Embryonic facial prominence (tissue), 1 donor: ENCODE measurements at regions not wholly inside any gene's neighbourhood (a gene's known extent, or its start where the extent isn't known, plus 50 kb on each side); places are given as distances from the start of the nearest gene placed in this dataset.
"Not testable (repeated sequence)": the region's sequence is repeated elsewhere in the genome, so short reads cannot be mapped to it uniquely, and the experiment has no call there.

Experiments
- DNase-seq: peaks from one replicate; pipeline ENCODE4 v3.0.0-alpha.2; 2016; ENCODE audit errors: extremely low spot score

DNA sequence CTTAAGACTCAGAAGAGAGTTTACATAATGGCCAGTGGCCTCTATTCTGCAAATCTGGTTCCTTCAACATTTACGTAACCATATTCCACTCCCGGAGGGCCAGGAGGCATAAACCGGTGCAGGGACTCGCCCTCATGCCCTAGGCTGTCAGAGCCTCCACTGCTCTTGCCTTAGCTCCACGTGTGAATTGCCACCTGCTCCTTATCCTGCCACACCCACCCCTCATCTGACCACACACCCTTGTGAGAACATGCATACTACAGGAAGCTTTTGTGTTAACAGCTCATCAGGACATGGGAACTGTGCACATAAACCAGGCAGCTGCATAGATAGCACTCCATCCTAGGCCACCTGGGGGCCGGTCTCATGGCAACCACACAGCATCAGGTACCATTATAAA is 146.7 kb upstream of the PFKP start:
- DNase-seq = no peak

DNA sequence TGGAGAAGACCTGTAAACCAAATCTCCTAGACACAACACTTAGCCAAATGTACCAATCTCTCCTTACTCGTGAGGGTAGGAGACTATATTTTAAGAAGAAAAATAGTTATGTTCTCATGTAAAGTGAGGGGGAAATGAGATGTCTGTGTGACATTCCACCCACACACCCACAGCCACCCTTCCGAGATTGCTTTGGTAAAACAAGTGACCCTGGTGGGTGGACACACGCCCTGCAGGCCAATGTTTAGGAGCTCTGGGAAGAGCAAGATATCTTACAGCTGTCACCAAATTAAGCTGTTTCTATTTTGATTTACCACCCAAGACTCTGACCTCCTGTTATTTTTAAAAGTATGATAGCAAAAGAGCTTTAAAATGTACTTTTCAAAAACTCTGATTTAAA is 147.2 kb upstream of the PFKP start:
- DNase-seq = no peak

DNA sequence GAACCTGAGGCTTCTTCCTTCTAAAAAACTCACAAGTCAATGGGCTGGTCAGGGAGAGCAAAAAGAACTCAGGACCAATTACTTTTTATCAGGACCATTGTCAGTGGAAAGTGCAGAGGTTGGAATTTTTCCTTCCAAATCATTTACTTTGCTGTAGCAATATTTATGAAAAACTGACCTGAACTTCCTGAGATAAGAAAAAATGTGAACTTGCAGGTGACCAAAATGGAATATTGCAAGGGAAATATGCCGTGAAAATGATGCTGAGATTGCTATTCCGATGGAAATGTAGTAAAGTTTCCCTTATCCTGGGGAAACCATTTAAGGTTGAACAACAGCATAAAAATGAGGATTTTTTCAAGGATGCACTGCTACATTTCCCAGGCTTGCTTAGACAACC is 148.3 kb upstream of the PFKP start:
- no peak for DNase-seq

DNA sequence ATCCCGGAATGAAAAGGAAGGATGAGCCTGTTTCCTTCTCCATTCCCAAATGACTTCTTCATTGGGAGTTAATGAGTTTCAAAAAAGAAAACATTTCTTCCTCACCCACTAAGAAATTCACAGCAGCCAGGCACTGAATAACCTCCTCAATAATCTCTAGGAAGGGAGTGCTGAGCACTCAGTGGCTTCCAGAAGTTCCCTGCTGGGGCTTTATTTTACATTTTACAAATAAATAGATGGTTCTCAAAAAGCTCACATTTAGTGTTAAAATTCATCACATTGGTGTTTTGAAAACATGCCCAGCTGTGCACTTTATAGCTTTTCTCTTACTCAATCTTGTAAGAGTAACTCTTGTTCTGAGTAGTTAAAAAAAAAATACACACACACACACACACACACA is 148.9 kb upstream of the PFKP start:
- no peak for DNase-seq

DNA sequence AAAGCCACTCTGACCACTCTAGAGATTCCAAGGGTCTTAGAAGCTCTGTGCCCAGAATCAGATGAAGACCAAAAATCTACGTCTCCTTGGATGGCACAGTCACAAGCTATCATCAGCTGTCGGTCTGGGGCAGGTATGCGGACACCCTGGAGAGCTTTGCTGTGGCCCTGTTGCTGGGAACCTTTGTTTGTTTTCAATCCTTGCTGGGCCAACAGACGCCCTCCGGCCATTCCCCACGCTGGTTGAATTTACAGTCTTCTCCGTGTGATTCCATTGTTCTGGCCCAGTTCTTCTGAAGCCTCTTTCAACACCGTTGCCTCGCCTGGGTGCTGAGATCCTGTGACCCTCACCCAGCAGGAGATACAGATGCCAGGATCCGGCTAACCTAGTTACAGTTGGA is 149.4 kb upstream of the PFKP start:
- no peak for DNase-seq

DNA sequence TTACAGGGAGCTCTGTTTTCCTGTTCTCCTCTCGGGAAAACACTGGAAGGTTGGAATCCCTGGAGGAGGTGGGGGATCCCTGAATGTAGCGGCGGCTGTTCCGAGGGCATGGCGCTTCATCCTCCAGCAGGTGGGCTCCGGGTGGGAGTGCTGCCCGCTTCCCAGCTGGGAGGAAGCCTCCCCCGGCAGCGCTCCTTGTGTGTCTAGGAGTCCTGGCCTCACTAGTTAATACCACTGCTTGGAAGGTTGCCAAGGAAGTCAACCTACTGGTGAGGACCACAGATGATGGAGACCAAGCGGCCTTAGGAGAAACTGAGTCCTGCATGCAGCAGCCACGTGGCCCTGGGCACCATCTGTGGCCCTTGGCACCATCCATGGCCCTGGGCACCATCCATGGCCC is 151.9 kb upstream of the PFKP start:
- DNase-seq = no peak

DNA sequence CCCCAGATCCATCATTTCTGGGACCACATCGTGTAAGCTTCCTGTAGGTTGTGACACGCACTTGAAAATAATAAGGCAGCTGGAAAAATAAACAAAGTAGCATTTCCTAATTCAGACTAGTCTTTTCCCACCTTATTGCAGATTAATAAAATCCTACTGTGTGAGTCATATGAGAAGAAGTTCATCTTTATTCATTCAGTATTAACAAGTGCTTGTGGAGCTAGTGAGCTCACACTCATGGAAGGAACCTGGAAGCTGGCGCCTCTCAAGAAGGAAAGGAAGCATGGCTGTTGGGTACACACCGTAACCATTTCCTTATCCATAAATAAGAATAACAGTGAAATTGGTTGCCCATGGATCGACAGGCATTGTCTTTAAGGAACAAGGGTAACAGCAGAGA is 152.6 kb upstream of the PFKP start:
- DNase-seq = no peak

DNA sequence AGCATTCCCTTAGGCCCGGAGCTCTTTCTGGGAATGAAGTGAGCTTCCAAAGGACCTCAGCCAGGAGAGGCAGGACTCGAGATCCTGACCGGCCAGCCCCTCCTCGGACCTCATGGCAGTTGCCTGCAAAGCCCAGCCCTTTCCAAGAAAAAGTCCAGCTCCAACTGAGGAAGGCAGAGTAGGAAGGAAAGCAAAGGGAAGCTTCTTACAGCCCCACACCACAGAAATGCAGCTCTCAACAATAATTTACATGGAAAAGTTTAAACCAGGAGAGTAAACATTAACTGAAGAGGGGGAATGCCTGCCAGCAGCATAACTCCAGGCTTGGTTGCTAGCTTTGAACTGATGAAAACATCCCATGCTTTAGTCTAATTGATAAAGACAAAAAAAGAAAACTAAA is 153.9 kb upstream of the PFKP start:
- no peak for DNase-seq

DNA sequence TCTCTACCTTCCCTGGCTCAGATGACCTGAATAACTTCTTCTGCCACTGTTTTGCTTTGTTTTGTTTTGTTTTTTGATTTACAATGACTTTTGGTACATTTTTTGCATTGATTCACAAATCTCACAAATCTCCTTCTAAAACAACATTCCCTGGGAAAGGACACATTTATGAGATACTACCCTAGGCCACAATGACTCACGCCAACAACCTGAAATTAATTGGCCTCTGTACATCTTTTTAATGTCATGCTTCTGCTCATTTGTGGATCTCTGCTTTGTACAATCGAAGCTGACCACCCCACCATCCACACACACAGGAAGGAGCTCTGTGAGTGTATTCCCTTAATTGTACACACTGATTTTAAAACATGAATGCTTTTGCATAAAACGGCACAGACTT is 156.7 kb upstream of the PFKP start:
- DNase-seq = no peak

DNA sequence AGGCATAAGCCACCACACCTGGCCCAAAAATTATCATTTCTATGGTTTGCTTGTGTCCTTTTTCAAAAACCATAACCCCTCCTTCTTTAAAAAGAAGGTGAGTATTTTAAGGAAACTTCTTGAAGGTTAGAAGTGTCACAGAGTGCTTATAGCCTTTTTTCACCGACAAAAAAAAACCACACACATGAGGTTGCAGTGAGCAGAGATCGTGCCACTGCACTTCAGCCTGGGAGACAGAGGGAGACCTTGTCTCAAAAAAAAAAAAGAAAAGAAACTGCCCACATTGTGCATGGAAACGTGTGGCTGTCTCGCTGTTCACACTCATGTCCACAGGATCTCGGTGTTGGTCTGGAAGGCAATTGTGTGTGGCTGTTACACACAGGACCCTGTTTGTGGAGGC is 157.4 kb upstream of the PFKP start:
- DNase-seq = no peak

DNA sequence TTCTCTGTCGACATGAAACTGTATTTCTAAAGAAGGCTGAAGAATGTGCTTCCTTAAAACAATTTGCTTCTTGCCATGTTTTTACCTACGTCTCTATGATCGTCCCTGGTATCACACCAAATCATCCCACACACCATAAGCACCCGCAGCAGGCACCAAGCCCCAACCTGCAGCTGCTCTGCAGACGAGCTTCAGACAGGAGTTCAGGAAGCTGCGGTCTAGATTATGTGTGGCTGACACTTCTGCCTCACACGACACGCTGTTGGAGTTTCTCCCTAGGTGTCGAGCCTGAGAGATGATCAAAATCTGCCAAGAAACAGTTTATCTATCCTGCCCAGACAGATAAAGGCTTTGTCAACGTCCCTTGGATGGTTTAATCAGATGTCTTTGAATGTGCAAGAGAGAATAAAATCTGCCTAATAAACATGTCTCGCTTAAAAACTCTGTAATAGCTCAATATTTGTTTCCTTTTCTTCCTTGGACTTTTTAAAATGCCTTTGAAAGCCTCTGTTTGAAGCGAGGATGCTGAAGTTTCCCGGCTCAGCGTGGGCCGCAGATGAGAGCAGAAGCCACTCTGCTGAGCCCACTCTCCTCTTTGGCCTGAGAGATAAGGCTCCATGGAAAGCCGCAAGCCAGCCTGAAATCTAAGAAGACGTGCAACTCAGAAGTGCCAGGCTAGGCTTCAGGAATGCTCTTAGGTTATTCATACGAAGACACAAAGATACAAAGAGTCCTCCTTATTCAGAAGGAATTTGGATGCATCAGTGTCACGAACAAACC is 158.3 kb upstream of the PFKP start:
- DNase-seq = no peak

DNA sequence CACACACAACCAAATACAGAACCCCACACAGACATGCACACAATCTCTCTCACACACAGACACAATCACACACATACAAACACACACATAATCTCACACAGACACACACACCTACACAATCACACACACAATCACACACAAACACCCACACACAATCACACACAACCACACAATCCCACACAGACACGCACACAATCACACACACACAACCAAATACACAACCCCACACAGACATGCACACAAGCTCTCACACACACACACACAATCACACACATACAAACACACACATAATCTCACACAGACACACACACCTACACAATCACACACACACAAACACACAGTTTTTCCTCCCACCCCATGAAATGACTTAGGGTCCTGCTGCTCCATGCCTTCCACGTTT is 160.4 kb upstream of the PFKP start:
- DNase-seq = no peak

DNA sequence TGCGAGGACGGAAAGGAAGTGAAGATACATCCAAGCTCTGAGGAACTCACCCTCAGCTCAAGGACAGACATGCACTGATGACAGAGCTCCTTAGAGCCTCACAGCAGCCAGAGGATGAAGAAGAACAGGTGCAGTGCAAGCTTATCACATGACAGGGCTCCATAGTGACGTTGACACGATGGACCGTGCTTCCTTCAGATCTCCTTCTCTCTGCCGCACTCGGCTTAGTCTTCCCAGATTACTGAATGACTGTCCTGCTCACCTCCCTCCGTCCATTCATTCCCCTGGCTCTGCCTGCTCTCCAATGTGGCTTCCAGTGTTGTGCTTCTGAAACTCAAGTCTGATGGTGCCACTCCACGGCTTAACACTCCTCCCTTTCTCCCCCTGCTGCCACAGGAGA is 161.5 kb upstream of the PFKP start:
- no peak for DNase-seq

DNA sequence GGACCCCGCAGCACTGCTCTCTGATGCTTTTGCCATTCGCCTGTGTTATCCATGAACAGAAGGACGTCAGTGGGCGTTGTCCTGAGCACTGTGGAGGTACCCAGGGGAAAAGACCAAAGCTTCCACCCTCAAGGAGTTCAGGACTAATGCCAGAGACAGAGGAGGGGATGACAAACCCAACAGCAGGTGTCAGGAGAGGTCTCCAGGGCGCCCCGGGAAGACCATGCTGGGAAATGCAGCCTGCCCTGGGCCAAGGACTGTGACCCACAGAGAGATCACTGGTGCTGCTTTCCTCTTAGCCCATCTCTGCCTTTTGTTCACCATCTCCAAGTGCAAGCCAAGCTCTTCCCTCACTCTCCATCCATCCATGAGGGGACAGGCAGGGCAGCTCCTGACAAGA is 166.8 kb upstream of the PFKP start:
- DNase-seq = no peak

DNA sequence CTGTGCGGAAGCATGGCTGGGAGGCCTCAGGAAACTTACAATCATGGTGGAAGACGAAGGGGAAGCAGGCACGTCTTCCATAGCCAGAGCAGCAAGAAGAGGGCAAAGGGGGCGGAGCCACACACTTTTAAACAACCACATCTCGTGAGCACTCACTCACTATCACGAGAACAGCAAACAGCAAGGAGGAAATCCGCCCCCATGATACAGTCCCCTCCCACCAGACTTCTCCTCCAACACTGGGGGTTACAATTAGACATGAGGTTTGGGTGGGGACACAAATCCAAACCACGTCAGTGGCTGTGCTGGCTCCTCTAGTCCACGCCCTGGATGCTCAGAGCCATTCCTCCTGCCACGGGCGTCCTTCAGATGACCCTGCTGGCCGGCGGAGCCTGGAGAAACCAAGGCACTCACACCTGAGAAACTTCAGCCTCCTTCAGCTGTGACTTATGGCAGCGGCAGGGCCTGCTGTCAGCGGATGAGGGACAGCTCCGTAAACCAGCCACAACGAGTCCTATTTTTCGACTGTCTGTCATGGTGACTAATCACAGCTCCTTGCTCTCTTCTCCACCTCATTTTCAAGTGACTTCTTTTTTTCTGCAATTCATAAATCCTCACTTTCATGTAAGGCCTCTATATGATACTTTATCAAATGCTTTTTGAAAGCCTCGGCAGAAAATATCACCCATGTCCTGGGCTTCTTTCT is 167.9 kb upstream of the PFKP start:
- DNase-seq = no peak

DNA sequence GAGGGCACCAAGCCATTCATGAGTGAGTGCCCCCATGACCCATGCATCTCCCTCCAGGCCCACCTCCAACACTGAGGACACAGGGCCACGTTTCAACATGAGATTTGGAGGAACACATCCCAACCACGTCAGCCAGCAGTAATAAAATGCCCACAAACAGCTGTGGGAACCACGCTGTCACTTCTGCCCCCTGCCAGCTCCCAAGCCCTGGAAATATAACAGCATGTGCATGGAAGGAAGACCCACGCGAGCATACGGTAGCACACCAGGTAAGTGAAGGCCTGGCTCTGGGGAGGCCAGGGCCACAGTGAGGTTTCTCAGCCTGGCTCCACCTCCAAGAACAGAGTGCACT is 168.9 kb upstream of the PFKP start:
- DNase-seq = no peak

DNA sequence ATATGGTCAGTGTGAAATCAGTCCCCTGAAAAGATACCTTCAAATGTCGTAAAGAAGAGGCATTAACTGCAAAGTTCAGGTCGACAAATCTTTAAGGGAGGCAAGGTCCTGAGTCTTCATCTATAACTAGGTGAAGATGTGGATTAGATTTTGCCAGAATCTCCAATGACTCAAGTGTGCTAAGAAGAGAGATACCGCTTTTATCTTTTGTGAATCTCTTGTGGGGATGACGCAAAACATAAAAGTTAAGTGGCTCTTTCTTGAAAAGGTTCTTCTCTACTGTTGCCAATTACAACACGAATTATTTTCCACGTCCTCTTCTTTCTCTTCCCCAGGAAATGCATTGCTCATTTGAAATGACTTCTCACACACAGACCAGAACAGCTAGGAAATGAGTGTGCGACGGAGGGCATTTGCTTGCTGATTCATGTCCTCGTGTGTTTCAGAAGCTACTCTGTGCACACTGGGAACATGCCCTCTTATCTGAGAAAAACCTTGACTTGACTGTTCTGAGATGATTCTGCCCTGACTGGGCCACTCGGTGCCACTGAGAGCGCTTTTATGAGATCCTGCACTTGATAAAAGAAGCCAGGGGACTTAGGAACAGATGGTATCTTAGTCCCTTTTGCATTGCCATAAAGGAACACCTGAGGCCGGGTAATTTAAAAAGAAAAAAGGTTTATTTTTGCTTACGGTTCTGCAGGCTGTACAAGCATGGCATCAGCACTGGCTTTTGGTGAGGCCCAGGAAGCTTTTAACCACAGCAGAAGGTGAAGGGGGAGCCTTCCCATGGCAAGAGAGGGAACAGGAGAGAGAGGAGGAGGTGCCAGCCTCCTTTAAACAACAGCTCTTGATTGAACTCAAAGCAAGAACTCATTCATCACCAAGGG is 169.5 kb upstream of the PFKP start:
- no peak for DNase-seq

DNA sequence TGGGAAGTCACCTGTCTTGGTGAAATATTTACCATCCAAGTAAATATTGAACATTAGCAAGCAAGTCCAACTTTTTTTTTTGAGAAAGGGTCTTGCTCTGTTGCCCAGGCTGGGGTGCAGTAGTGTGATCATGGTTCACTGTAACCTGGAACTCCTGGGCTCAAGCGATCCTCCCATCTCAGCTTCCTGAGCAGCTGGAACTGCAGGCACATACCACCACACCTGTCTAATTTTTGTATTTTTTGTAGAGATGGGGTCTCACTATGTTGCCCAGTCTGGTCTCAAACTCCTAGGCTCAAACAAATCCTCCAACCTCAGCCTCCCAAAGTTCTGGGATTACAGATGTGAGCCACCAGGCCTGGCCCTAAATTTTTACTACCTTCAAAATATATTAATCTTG is 171.0 kb upstream of the PFKP start:
- not testable (repeated sequence) for DNase-seq

DNA sequence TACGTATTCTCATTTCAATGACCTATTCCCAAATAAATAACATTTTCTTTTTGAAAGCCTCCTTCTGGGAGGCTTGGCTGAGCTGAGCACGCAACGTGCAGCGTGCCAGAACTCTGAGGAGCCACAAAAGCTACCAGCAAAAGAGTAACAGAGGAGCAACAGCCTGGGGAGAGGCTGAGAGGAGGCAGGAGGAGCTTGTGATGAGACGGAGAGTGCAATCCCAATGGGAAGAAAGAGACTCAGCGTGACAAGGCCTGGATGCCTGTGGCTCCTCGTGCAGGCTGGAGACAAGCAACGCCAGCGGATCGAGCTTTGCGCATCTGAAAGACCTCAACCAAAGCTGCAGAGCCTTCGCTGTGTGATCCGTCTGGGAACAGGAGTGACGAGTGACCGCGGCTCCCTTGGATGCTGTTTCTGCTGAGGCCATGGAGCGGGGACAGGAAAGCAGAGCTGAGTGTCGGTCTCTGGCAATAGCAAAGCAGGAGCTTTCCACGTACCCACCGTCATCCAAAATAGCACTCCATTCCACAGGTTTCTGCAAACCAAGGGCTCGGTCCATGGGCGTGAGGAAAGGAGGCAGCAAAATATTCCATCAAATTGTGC is 171.7 kb upstream of the PFKP start:
- no peak for DNase-seq

DNA sequence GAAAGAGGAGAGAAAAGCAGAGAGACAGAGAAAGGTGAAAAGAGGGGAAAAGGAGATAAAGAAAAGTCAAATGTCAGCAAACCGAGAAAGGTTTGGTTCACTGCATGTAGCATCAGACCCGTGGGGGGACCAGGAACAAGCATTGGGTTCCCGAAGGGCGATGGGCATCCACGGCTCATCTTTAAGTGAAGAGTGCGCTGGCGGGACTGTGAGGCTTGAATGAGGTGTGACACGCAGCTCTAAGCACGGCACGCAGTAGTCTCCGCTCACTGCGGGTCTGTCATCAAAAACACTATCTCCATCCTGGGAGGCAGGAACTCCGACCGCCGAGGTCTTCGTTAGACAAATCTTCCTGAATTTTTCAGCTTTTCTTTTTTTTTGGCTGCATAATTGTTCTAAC is 173.4 kb upstream of the PFKP start:
- no peak for DNase-seq

DNA sequence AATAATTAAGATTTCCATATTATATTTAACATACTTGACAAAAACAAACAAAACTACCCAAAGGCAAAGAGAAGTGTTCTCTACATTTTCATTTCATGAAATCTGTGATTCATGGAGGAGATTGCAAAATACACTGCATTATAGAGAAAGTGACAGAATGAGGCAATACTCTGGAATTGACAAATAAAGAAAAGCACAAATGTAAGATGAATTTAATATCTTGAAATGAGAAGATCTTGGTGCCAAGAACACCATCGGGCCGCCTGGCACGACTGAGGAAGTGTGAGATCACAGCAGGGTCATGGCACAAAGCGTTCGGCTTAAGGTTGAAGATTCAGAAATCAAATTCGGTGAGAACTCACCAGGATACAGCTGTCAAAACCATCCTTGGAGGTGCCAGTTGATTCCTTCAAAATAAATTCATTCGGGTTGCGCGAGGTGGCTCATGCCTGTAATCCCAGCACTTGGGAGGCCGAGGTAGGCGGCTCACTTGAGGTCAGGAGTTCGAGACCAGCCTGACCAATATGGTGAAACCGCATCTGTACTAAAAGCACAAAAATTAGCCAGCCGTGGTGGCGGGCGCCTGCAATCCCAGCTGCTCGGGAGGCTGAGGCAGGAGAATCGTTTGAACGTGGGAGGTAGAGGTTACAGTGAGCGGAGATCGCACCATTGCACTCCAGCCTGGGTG is 174.0 kb upstream of the PFKP start:
- DNase-seq = no peak

DNA sequence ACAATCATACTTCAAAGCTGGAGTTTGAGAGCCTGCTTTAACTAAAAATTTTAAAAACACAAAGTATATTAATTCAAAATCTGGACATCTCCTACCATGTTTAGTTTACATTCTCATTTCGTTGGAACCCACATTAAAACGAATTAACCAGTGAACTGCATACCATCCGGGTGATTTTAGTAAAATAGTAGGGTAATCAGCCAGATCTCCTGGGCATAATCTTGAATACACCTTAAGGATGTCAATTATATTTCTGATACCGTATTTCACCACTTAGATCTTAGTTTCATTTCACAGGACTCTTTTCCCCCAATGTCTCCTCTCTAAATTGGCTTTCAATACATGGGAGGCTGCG is 175.6 kb upstream of the PFKP start:
- DNase-seq = no peak
